CD4-positive, CD25-positive, alpha-beta regulatory T cell (primary cell): ENCODE measurements at regions not wholly inside any gene's neighbourhood (a gene's known extent, or its start where the extent isn't known, plus 50 kb on each side); places are given as distances from the start of the nearest gene placed in this dataset.
A peak's percentile ranks its signal among the peaks of the same experiment; 100 is the strongest.

Experiments
- ATAC-seq, 2 donors: fragments of 150-1000 bp; cut with Tn5 transposase; one replicate each; pipeline ENCODE4 v1.10.0; 2021; ENCODE audit warnings: low read depth in 2 of 2, moderate number of reproducible peaks in 2 of 2, moderate library complexity in 1 of 2
- DNase-seq, 3 donors: peaks; one replicate each; pipeline versions ENCODE4 v3.0.0 to v3.0.0-alpha.2; 2012 to 2022; ENCODE audit warnings: mixed read lengths in 1 of 3
- H3K27ac ChIP-seq: one replicate; pipeline ENCODE4 v1.7.0; 2013; ENCODE audit warnings: mild to moderate bottlenecking, low read length; ENCODE audit not compliant: insufficient read depth, poor library complexity, severe bottlenecking
- H3K27me3 ChIP-seq: one replicate; pipeline ENCODE4 v1.7.0; 2013; ENCODE audit warnings: low read length; ENCODE audit not compliant: control insufficient read depth, insufficient read depth
- H3K36me3 ChIP-seq: one replicate; pipeline ENCODE4 v1.7.0; 2013; ENCODE audit warnings: mild to moderate bottlenecking, low read length, moderate library complexity; ENCODE audit not compliant: control insufficient read depth, insufficient read depth
- H3K4me1 ChIP-seq: 2 replicates; pipeline ENCODE4 v1.7.0; 2013; ENCODE audit warnings: mild to moderate bottlenecking, low read length; ENCODE audit not compliant: insufficient read depth, control insufficient read depth, poor library complexity, severe bottlenecking
- H3K4me3 ChIP-seq: one replicate; pipeline ENCODE4 v1.7.0; 2013; ENCODE audit warnings: low read depth, mild to moderate bottlenecking, low read length, moderate library complexity
- H3K9me3 ChIP-seq, 2 experiments: 1 replicate in 1 of 2; 2 replicates in 1 of 2; pipeline ENCODE4 v1.7.0; 2013; ENCODE audit warnings: low read length in 2 of 2, mild to moderate bottlenecking in 1 of 2, moderate library complexity in 1 of 2; ENCODE audit not compliant: control insufficient read depth in 2 of 2
- H3K27ac Mint-ChIP-seq, 3 donors: one replicate each; pipeline ENCODE4 v1.8.0; 2020 to 2022; ENCODE audit warnings: mild to moderate bottlenecking in 3 of 3, mixed read lengths in 3 of 3, moderate library complexity in 2 of 3
- H3K27me3 Mint-ChIP-seq: one replicate; pipeline ENCODE4 v1.8.0; 2022; ENCODE audit warnings: mild to moderate bottlenecking, mixed read lengths
- H3K36me3 Mint-ChIP-seq: one replicate; pipeline ENCODE4 v1.8.0; 2020; ENCODE audit warnings: mixed read lengths
- H3K4me1 Mint-ChIP-seq, 4 donors: one replicate each; pipeline ENCODE4 v1.8.0; 2020 to 2022; ENCODE audit warnings: mixed read lengths in 4 of 4, mild to moderate bottlenecking in 1 of 4
- H3K4me3 Mint-ChIP-seq, 4 donors: one replicate each; pipeline ENCODE4 v1.8.0; 2020 to 2022; ENCODE audit warnings: mild to moderate bottlenecking in 4 of 4, mixed read lengths in 4 of 4, moderate library complexity in 3 of 4
- H3K9me3 Mint-ChIP-seq, 7 donors: one replicate each; pipeline ENCODE4 v1.8.0; 2020 to 2022; ENCODE audit warnings: mixed read lengths in 7 of 7, mild to moderate bottlenecking in 3 of 7, moderate library complexity in 2 of 7

- Mint-ChIP-seq H3K9me3 (peaks cover under 1 to 12% (median 5%) of the 10 kb centered on the region in 7 donors), H3K27me3 (no peaks in the 10 kb centered on the region), H3K27ac (no peak overlapping the region), H3K4me3 (no peak overlapping the region), H3K4me1 (no peaks in the 10 kb centered on the region), H3K36me3 (no peaks in the 10 kb centered on the region)
- Histone ChIP-seq H3K9me3 (no peaks in the 10 kb centered on the region), H3K4me3 (no peak overlapping the region), H3K4me1 (no peaks in the 10 kb centered on the region), H3K27me3 (no peaks in the 10 kb centered on the region), H3K36me3 (no peaks in the 10 kb centered on the region), H3K27ac (no peak overlapping the region)
- ATAC-seq (no peak), DNase-seq (no peak)
Observed at GRCh38 chr2:52194342-52194741, 1162.4 kb upstream of the NRXN1 start.

- no peak overlapping the region for H3K4me3 Mint-ChIP-seq
- DNase-seq: no peak
- no peak for ATAC-seq
- no peaks in the 10 kb centered on the region for H3K36me3 Mint-ChIP-seq
- Histone ChIP-seq H3K36me3 (no peaks in the 10 kb centered on the region), H3K9me3 (no peaks in the 10 kb centered on the region), H3K4me1 (no peaks in the 10 kb centered on the region), H3K27me3 (no peaks in the 10 kb centered on the region), H3K27ac (no peak overlapping the region), H3K4me3 (no peak overlapping the region)
- peaks cover 0 to 17% (median 6%) of the 10 kb centered on the region in 7 donors for H3K9me3 Mint-ChIP-seq
- no peak overlapping the region for H3K27ac Mint-ChIP-seq
- no peaks in the 10 kb centered on the region for H3K27me3 Mint-ChIP-seq
- no peaks in the 10 kb centered on the region for H3K4me1 Mint-ChIP-seq
Observed at GRCh38 chr2:52193804-52194203, 1161.9 kb upstream of the NRXN1 start.

- no peak overlapping the region for H3K27ac Mint-ChIP-seq
- ATAC-seq (no peak), DNase-seq (no peak)
- no peaks in the 10 kb centered on the region for H3K36me3 ChIP-seq
- H3K27me3 Mint-ChIP-seq: no peaks in the 10 kb centered on the region
- no peak overlapping the region for H3K27ac ChIP-seq
- H3K4me1 ChIP-seq: no peaks in the 10 kb centered on the region
- peaks cover 0 to 19% (median 6%) of the 10 kb centered on the region in 7 donors for H3K9me3 Mint-ChIP-seq
- no peak overlapping the region for H3K4me3 ChIP-seq
- H3K4me1 Mint-ChIP-seq: no peaks in the 10 kb centered on the region
- no peaks in the 10 kb centered on the region for H3K9me3 ChIP-seq
- H3K4me3 Mint-ChIP-seq: no peak overlapping the region
- H3K36me3 Mint-ChIP-seq: no peaks in the 10 kb centered on the region
- no peaks in the 10 kb centered on the region for H3K27me3 ChIP-seq
Observed at GRCh38 chr2:52192656-52193055, 1160.7 kb upstream of the NRXN1 start.

DNA sequence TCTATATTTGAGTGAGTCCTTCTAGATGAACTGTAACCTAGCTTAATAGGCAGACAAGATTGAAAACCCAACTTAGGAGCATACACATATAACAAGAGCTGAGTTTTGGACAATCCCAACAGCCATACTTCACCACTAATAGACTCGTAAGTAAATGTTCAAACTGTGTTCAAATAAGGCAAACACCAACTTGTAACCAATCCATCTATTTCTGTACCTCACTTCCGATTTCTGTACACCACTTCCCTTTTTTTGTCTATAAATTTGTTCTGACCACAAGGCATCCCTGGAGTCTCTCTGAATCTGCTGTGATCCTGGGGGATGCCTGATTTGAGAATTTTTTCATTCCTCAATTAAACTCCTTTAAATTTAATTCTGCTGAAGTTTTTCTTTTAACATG, 1149.1 kb upstream of the NRXN1 start:
- peak overlapping the region in 1 of 3 donors; percentile 45 for H3K27ac Mint-ChIP-seq
- H3K4me3 ChIP-seq: no peak overlapping the region
- no peak for ATAC-seq
- no peaks in the 10 kb centered on the region for H3K4me1 Mint-ChIP-seq
- no peak overlapping the region for H3K27ac ChIP-seq
- H3K36me3 Mint-ChIP-seq: no peaks in the 10 kb centered on the region
- peaks cover 0 to 9% (median 6%) of the 10 kb centered on the region in 7 donors for H3K9me3 Mint-ChIP-seq
- no peaks in the 10 kb centered on the region for H3K27me3 Mint-ChIP-seq
- H3K27me3 ChIP-seq: no peaks in the 10 kb centered on the region
- no peak overlapping the region for H3K4me3 Mint-ChIP-seq
- H3K4me1 ChIP-seq: no peaks in the 10 kb centered on the region
- no peaks in the 10 kb centered on the region for H3K36me3 ChIP-seq
- H3K9me3 ChIP-seq: peaks cover 0 to 4% of the 10 kb centered on the region in 2 experiments
- no peak for DNase-seq

DNA sequence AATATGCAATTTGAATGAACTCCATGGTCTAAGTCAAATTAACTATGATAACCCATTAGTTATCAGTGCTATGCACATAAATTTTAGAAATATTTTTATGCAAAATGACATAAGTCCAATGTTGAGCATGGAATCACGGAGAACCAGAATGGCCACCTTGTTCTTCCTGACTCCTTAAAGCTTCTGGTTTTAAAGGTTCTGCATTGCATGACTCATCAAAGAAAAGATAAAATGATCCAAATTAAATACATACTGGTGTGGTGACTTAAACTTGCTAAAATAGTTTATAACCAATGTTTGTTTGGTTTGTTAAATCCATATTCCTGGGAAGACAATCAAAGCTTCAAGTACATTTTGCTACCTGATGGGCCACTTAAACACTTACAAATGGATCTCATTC, 1146.9 kb upstream of the NRXN1 start:
- H3K27me3 ChIP-seq: no peaks in the 10 kb centered on the region
- H3K27ac Mint-ChIP-seq: no peak overlapping the region

GRCh38 chr2:52145005-52145404, 1113.1 kb upstream of the NRXN1 start:
- H3K4me1 ChIP-seq: no peaks in the 10 kb centered on the region
- H3K27me3 Mint-ChIP-seq: no peaks in the 10 kb centered on the region
- H3K27ac Mint-ChIP-seq: no peak overlapping the region
- no peak overlapping the region for H3K4me3 ChIP-seq
- H3K4me3 Mint-ChIP-seq: no peak overlapping the region
- H3K27me3 ChIP-seq: no peaks in the 10 kb centered on the region
- H3K4me1 Mint-ChIP-seq: no peaks in the 10 kb centered on the region
- DNase-seq: no peak
- no peak for ATAC-seq
- H3K9me3 ChIP-seq: no peaks in the 10 kb centered on the region
- H3K27ac ChIP-seq: no peak overlapping the region
- no peaks in the 10 kb centered on the region for H3K36me3 Mint-ChIP-seq
- no peaks in the 10 kb centered on the region for H3K36me3 ChIP-seq
- peaks cover 0 to 16% (median 6%) of the 10 kb centered on the region in 7 donors for H3K9me3 Mint-ChIP-seq

More for the DNA sequence above, 1146.9 kb upstream of the NRXN1 start:
- no peaks in the 10 kb centered on the region for H3K36me3 Mint-ChIP-seq
- DNase-seq (no peak), ATAC-seq (no peak)
- no peaks in the 10 kb centered on the region for H3K27me3 Mint-ChIP-seq
- H3K36me3 ChIP-seq: no peaks in the 10 kb centered on the region
- no peak overlapping the region for H3K4me3 Mint-ChIP-seq
- no peak overlapping the region for H3K27ac ChIP-seq
- peaks cover 0 to 8% (median 6%) of the 10 kb centered on the region in 7 donors for H3K9me3 Mint-ChIP-seq
- no peaks in the 10 kb centered on the region for H3K4me1 ChIP-seq
- no peak overlapping the region for H3K4me3 ChIP-seq
- no peaks in the 10 kb centered on the region for H3K4me1 Mint-ChIP-seq
- H3K9me3 ChIP-seq: peaks cover 4 to 6% of the 10 kb centered on the region in 2 experiments

GRCh38 chr2:52144590-52144989, 1112.7 kb upstream of the NRXN1 start:
- DNase-seq: no peak
- H3K36me3 ChIP-seq: no peaks in the 10 kb centered on the region
- H3K4me1 Mint-ChIP-seq: no peaks in the 10 kb centered on the region
- H3K4me3 ChIP-seq: no peak overlapping the region
- H3K27ac ChIP-seq: no peak overlapping the region
- no peaks in the 10 kb centered on the region for H3K9me3 ChIP-seq
- H3K9me3 Mint-ChIP-seq: peaks cover 0 to 16% (median 6%) of the 10 kb centered on the region in 7 donors
- H3K27me3 ChIP-seq: no peaks in the 10 kb centered on the region
- H3K4me3 Mint-ChIP-seq: no peak overlapping the region
- H3K27me3 Mint-ChIP-seq: no peaks in the 10 kb centered on the region
- H3K4me1 ChIP-seq: no peaks in the 10 kb centered on the region
- no peak for ATAC-seq
- H3K36me3 Mint-ChIP-seq: no peaks in the 10 kb centered on the region
- H3K27ac Mint-ChIP-seq: no peak overlapping the region

- Histone ChIP-seq H3K4me3 (no peak overlapping the region), H3K27ac (no peak overlapping the region), H3K9me3 (no peaks in the 10 kb centered on the region), H3K4me1 (no peaks in the 10 kb centered on the region), H3K36me3 (no peaks in the 10 kb centered on the region), H3K27me3 (no peaks in the 10 kb centered on the region)
- ATAC-seq: no peak
- no peaks in the 10 kb centered on the region for H3K36me3 Mint-ChIP-seq
- no peak overlapping the region for H3K4me3 Mint-ChIP-seq
- no peaks in the 10 kb centered on the region for H3K27me3 Mint-ChIP-seq
- H3K4me1 Mint-ChIP-seq: no peaks in the 10 kb centered on the region
- no peak for DNase-seq
- H3K27ac Mint-ChIP-seq: no peak overlapping the region
- H3K9me3 Mint-ChIP-seq: peaks cover 2 to 12% (median 9%) of the 10 kb centered on the region in 7 donors
Observed at GRCh38 chr2:52141076-52141475, 1109.1 kb upstream of the NRXN1 start.
